AG04449 (cell line): ENCODE measurements at regions not wholly inside any gene's neighbourhood (a gene's known extent, or its start where the extent isn't known, plus 50 kb on each side); places are given as distances from the start of the nearest gene placed in this dataset.

Experiments used
- CTCF ChIA-PET: fragments of 350-600 bp; formaldehyde crosslinking; extraction: SDS; loops from one replicate; lab custom pipeline; 2021; ENCODE audit warnings: antibody characterized with exemption; lab: Yijun Ruan, JAX
- POLR2A ChIA-PET: fragments of 400-600, 350-600 bp; formaldehyde crosslinking; extraction: SDS; loops from one replicate; lab custom pipeline; 2020; ENCODE audit warnings: antibody characterized with exemption, inconsistent platforms; lab: Yijun Ruan, JAX
- DNase-seq: peaks from one replicate; pipeline ENCODE4 v3.0.0-alpha.2; 2010; ENCODE audit warnings: low read depth, low spot score
- H3K4me3 ChIP-seq: 2 replicates; pipeline ENCODE4 v1.5.1; 2011; ENCODE audit warnings: low read depth, mild to moderate bottlenecking, control low read depth, low read length
- CTCF ChIP-seq: IDR thresholded peaks from one replicate; pipeline ENCODE4 v1.5.1; 2011; ENCODE audit warnings: mild to moderate bottlenecking, moderate library complexity, low read length, control low read depth, inconsistent platforms; ENCODE audit not compliant: insufficient read depth; ENCODE audit errors: missing control alignments

- POLR2A ChIA-PET: no interaction called here
- CTCF ChIA-PET: interaction anchor here (0.8 kb wide), 1 partner anchor 12 kb away, joined by 3 read pairs; no protein-coding TSS in a partner anchor
- no peak overlapping the region for H3K4me3 ChIP-seq
- TF ChIP-seq CTCF: no peak
- DNase-seq: no peak
Observed at GRCh38 chr6:12450467-12450866, 160.3 kb downstream of the EDN1 start.

- TF ChIP-seq CTCF: no peak
- no peak for DNase-seq
- CTCF ChIA-PET: no interaction called here
- POLR2A ChIA-PET: no interaction called here
- no peak overlapping the region for H3K4me3 ChIP-seq
Observed at GRCh38 chr6:12456343-12456742, 166.2 kb downstream of the EDN1 start.

DNA sequence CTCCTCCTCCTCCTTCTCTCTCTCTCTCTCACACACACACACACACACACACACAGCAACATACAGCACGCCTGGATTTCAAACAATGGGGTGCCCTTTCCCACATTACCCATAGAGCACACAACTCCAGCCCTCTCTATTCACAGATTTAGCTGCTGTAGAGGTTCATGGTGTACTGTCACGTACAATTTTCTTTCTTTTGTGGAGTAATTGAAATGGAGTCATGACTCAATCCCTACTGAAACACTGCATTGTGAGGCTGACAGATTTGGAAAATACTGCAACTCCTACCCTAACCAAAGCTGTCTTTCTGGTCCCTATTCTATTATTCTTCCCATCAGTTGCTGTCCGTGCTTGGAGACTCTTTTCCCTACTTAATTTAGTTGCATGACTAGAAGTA, 166.9 kb downstream of the EDN1 start:
- no peak for DNase-seq
- CTCF ChIA-PET: no interaction called here
- no peak for TF ChIP-seq CTCF
- no peak overlapping the region for H3K4me3 ChIP-seq
- POLR2A ChIA-PET: no interaction called here

GRCh38 chr6:12458558-12458957, 168.4 kb downstream of the EDN1 start:
- TF ChIP-seq CTCF: no peak
- H3K4me3 ChIP-seq: no peak overlapping the region
- POLR2A ChIA-PET: no interaction called here
- CTCF ChIA-PET: no interaction called here
- no peak for DNase-seq

GRCh38 chr6:12459945-12460661, 169.9 kb downstream of the EDN1 start:
- ChIA-PET POLR2A (no interaction called here), CTCF (no interaction called here)
- TF ChIP-seq CTCF: no peak
- no peak overlapping the region for H3K4me3 ChIP-seq
- no peak for DNase-seq

GRCh38 chr6:12467706-12468670, 177.8 kb downstream of the EDN1 start:
- no peak overlapping the region for H3K4me3 ChIP-seq
- TF ChIP-seq CTCF: no peak
- no peak for DNase-seq
- CTCF ChIA-PET: interaction anchor here (1.0 kb wide), 1 partner anchor 25 kb away, joined by 3 read pairs; no protein-coding TSS in a partner anchor
- POLR2A ChIA-PET: no interaction called here
